ENCODE measurements at regions not wholly inside any gene's neighbourhood (a gene's known extent, or its start where the extent isn't known, plus 50 kb on each side); places are given as distances from the start of the nearest gene placed in this dataset.

GRCh38 chr2:239853706-239854327 is 171.3 kb downstream of the NDUFA10 start:
- TF ChIP-seq CTCF (IDR thresholded peaks at IDR 0.05; ENCODE audit: partially characterized antibody, unreplicated experiment) = no peak
- H3K36me3 Mint-ChIP-seq (ENCODE audit: unreplicated experiment) = peaks cover 16% of the 10 kb centered on the region
- peaks cover 8% of the 10 kb centered on the region for H3K9me3 Mint-ChIP-seq (ENCODE audit: unreplicated experiment)
- H3K4me1 Mint-ChIP-seq (ENCODE audit: low read depth, unreplicated experiment) = no peaks in the 10 kb centered on the region
- peaks cover 4% of the 10 kb centered on the region for H3K27me3 Mint-ChIP-seq (ENCODE audit: unreplicated experiment)
- no peak overlapping the region for H3K4me3 Mint-ChIP-seq (ENCODE audit: unreplicated experiment)
- H3K27ac Mint-ChIP-seq (ENCODE audit: unreplicated experiment) = no peak overlapping the region
- no peak for DNase-seq

GRCh38 chr2:239853121-239853520 is 172.0 kb downstream of the NDUFA10 start:
- no peak for DNase-seq
- no peak overlapping the region for H3K4me3 Mint-ChIP-seq (ENCODE audit: unreplicated experiment)
- no peaks in the 10 kb centered on the region for H3K4me1 Mint-ChIP-seq (ENCODE audit: low read depth, unreplicated experiment)
- no peak overlapping the region for H3K27ac Mint-ChIP-seq (ENCODE audit: unreplicated experiment)
- TF ChIP-seq CTCF (IDR thresholded peaks at IDR 0.05; ENCODE audit: partially characterized antibody, unreplicated experiment) = no peak
- peaks cover 4% of the 10 kb centered on the region for H3K27me3 Mint-ChIP-seq (ENCODE audit: unreplicated experiment)
- peaks cover 8% of the 10 kb centered on the region for H3K9me3 Mint-ChIP-seq (ENCODE audit: unreplicated experiment)
- H3K36me3 Mint-ChIP-seq (ENCODE audit: unreplicated experiment) = peaks cover 16% of the 10 kb centered on the region

DNA sequence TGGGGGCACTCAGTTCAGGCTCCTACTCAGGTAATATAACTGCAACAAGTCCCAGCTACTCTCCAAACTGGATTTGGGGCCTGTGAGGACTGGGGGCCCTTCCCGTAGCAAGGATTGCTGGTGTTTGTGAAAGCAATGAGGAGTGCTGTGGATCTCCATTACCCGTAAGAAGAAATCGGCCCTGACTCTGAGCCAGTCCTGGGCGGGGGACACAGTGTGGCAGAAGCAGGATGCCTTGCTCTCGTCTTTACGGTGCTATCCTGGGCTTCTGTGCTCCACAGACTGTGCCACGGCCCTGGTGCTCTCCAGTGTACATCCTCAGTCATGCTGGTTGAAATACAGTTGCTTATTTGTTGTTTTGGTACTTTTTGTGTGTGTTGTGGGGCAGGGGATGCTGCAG is 172.9 kb downstream of the NDUFA10 start:
- H3K4me1 Mint-ChIP-seq (ENCODE audit: low read depth, unreplicated experiment) = no peaks in the 10 kb centered on the region
- TF ChIP-seq CTCF (IDR thresholded peaks at IDR 0.05; ENCODE audit: partially characterized antibody, unreplicated experiment) = no peak
- H3K4me3 Mint-ChIP-seq (ENCODE audit: unreplicated experiment) = no peak overlapping the region
- no peak for DNase-seq
- peaks cover 4% of the 10 kb centered on the region for H3K27me3 Mint-ChIP-seq (ENCODE audit: unreplicated experiment)
- no peak overlapping the region for H3K27ac Mint-ChIP-seq (ENCODE audit: unreplicated experiment)
- peaks cover 7% of the 10 kb centered on the region for H3K9me3 Mint-ChIP-seq (ENCODE audit: unreplicated experiment)
- peaks cover 16% of the 10 kb centered on the region for H3K36me3 Mint-ChIP-seq (ENCODE audit: unreplicated experiment)

DNA sequence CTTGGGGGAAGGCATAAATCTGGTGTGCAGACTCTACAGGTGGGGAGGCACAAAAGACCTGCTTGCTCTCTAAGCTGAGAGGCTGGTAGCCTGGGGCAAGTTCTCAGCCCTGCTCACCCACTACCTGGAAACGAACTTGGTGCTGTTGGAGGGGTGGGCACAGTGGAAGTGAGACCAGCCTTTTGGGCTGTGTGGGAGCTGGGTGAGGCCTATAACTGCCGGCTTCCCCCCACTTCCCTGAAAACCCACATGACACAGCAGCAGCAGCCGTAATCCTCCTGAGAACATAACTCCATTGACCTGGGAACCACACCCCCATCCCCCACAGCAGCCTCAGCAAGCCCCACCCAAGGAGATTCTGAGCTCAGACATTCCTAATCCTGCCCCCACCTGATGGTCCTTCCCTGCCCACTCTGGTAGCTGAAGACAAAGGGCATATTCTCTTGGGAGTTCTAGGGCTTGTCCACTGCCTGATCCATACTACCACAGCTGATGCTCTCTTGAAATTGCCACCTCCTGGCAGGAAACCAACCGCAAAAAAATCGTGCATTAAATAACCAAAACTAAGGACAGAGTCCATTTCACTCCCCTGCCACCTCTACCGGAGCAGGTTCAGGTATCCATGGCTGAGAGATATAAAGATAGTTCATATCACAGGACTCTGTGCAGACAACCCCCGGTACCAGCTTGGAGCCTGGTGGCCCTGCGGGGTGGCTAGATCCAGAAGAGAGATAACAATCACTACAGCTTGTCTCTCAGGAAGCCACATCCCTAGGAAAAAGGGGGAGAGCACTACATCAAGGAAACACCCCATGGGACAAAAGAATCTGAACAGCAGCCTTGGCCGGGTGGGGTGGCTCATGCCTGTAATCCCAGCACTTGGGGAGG is 178.1 kb downstream of the NDUFA10 start:
- no peak overlapping the region for H3K4me3 Mint-ChIP-seq (ENCODE audit: unreplicated experiment)
- H3K4me1 Mint-ChIP-seq (ENCODE audit: low read depth, unreplicated experiment) = no peaks in the 10 kb centered on the region
- H3K9me3 Mint-ChIP-seq (ENCODE audit: unreplicated experiment) = peaks cover 5% of the 10 kb centered on the region
- H3K27me3 Mint-ChIP-seq (ENCODE audit: unreplicated experiment) = peaks cover 4% of the 10 kb centered on the region
- no peak for DNase-seq
- H3K36me3 Mint-ChIP-seq (ENCODE audit: unreplicated experiment) = peaks cover 18% of the 10 kb centered on the region
- no peak overlapping the region for H3K27ac Mint-ChIP-seq (ENCODE audit: unreplicated experiment)
- no peak for TF ChIP-seq CTCF (IDR thresholded peaks at IDR 0.05; ENCODE audit: partially characterized antibody, unreplicated experiment)

DNA sequence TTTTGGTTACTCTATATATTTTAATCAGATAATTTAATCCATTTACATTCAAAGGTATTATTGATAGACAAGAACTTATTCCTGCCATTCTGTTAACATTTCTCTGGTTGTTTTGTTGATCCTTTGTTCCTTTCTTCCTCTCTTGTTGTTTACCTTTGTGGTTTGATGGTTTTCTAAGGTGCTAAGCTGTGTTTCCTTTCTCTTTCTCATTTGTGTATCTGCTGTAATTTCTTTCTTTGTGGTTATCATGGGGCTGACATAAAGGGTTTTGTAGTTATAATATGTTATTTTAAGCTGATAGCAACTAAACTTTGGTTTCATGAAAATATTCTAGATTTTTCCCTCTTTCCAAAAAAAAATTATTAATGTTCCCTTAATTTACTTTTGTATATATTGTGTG is 179.2 kb downstream of the NDUFA10 start:
- Mint-ChIP-seq H3K4me3 (ENCODE audit: unreplicated experiment) (no peak overlapping the region), H3K4me1 (ENCODE audit: low read depth, unreplicated experiment) (no peaks in the 10 kb centered on the region), H3K27me3 (ENCODE audit: unreplicated experiment) (no peaks in the 10 kb centered on the region), H3K9me3 (ENCODE audit: unreplicated experiment) (no peaks in the 10 kb centered on the region), H3K27ac (ENCODE audit: unreplicated experiment) (no peak overlapping the region), H3K36me3 (ENCODE audit: unreplicated experiment) (peaks cover 12% of the 10 kb centered on the region)
- no peak for DNase-seq
- TF ChIP-seq CTCF (IDR thresholded peaks at IDR 0.05; ENCODE audit: partially characterized antibody, unreplicated experiment) = no peak
